ENCODE measurements at regions not wholly inside any gene's neighbourhood (a gene's known extent, or its start where the extent isn't known, plus 50 kb on each side); places are given as distances from the start of the nearest gene placed in this dataset.

DNA sequence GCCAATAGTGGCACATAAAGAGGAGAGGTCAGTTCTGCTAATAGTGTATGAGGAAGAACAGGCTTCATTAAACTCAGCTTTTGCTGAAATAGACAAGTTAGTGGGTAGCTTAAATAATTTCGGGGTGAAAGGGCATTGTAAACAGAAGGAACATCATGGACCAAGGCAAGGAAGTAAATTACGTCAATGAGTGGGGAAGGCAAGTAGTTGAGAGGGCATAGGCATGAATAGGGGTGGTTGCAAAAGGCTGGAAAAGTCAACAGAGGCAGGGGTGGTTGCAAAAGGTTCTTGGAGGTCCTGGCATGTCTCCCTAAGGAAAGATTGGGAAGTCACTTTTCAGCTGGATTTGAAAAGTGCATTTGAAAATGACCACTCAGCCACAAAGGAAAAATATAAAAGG is 383.3 kb upstream of the RPS23 start:
- ChIA-PET CTCF (ENCODE audit: unreplicated experiment) (no interaction called here), POLR2A (interaction anchor here (0.9 kb wide), 1 partner anchor 20 kb away, joined by 6 read pairs; no protein-coding TSS in a partner anchor)
- H3K4me2 ChIP-seq (ENCODE audit: low read length) = no peak overlapping the region
- H3K79me2 ChIP-seq (ENCODE audit: insufficient read depth, low read depth, low read length) = no peaks in the 10 kb centered on the region
- no peaks in the 10 kb centered on the region for H3K4me1 ChIP-seq (ENCODE audit: insufficient read depth, low read length, poor library complexity, severe bottlenecking)
- no peaks in the 10 kb centered on the region for H3K36me3 ChIP-seq (ENCODE audit: insufficient read depth, low read length)
- H2AFZ ChIP-seq (ENCODE audit: low read length) = no peak overlapping the region
- no peaks in the 10 kb centered on the region for H3K9me2 ChIP-seq (ENCODE audit: insufficient read depth, low read length)
- DNase-seq (ENCODE audit: low spot score) = no peak
- no TSS peak for BruUV-seq (replicated peaks)
- no peak overlapping the region for H3K4me3 ChIP-seq (ENCODE audit: low read depth, low read length, poor library complexity, severe bottlenecking)
- TF ChIP-seq CTCF (conservative IDR thresholded peaks at IDR 0.05; ENCODE audit: low read length) (no peak), EZH2phosphoT487 (IDR thresholded peaks at IDR 0.05; ENCODE audit: borderline replicate concordance, low read depth, low read length) (no peak)
- intact Hi-C loops (cut with micrococcal nuclease; ENCODE audit: unreplicated experiment) = no loop called here
- no peaks in the 10 kb centered on the region for H3K9me3 ChIP-seq (ENCODE audit: low read length)
- no peak overlapping the region for H3K27ac ChIP-seq (ENCODE audit: low read depth, low read length, poor library complexity, severe bottlenecking)
- no peaks in the 10 kb centered on the region for H4K20me1 ChIP-seq (ENCODE audit: insufficient read depth, low read length)

- intact Hi-C loops (cut with micrococcal nuclease; ENCODE audit: unreplicated experiment) = no loop called here
- H4K20me1 ChIP-seq (ENCODE audit: insufficient read depth, low read length) = no peaks in the 10 kb centered on the region
- DNase-seq (ENCODE audit: low spot score) = no peak
- no peak overlapping the region for H2AFZ ChIP-seq (ENCODE audit: low read length)
- no peaks in the 10 kb centered on the region for H3K9me3 ChIP-seq (ENCODE audit: low read length)
- TF ChIP-seq CTCF (conservative IDR thresholded peaks at IDR 0.05; ENCODE audit: low read length) (no peak), EZH2phosphoT487 (IDR thresholded peaks at IDR 0.05; ENCODE audit: borderline replicate concordance, low read depth, low read length) (no peak)
- no peak overlapping the region for H3K27ac ChIP-seq (ENCODE audit: low read depth, low read length, poor library complexity, severe bottlenecking)
- no TSS peak for BruUV-seq (replicated peaks)
- no peak overlapping the region for H3K4me2 ChIP-seq (ENCODE audit: low read length)
- H3K9me2 ChIP-seq (ENCODE audit: insufficient read depth, low read length) = no peaks in the 10 kb centered on the region
- H3K4me3 ChIP-seq (ENCODE audit: low read depth, low read length, poor library complexity, severe bottlenecking) = no peak overlapping the region
- POLR2A ChIA-PET = interaction anchor here (0.7 kb wide), 1 partner anchor 1124 kb away, joined by 3 read pairs; no protein-coding TSS in a partner anchor
- H3K4me1 ChIP-seq (ENCODE audit: insufficient read depth, low read length, poor library complexity, severe bottlenecking) = no peaks in the 10 kb centered on the region
- H3K79me2 ChIP-seq (ENCODE audit: insufficient read depth, low read depth, low read length) = no peaks in the 10 kb centered on the region
- no peaks in the 10 kb centered on the region for H3K36me3 ChIP-seq (ENCODE audit: insufficient read depth, low read length)
- CTCF ChIA-PET (ENCODE audit: unreplicated experiment) = no interaction called here
Observed at GRCh38 chr5:82659115-82659514, 381.0 kb upstream of the RPS23 start.

DNA sequence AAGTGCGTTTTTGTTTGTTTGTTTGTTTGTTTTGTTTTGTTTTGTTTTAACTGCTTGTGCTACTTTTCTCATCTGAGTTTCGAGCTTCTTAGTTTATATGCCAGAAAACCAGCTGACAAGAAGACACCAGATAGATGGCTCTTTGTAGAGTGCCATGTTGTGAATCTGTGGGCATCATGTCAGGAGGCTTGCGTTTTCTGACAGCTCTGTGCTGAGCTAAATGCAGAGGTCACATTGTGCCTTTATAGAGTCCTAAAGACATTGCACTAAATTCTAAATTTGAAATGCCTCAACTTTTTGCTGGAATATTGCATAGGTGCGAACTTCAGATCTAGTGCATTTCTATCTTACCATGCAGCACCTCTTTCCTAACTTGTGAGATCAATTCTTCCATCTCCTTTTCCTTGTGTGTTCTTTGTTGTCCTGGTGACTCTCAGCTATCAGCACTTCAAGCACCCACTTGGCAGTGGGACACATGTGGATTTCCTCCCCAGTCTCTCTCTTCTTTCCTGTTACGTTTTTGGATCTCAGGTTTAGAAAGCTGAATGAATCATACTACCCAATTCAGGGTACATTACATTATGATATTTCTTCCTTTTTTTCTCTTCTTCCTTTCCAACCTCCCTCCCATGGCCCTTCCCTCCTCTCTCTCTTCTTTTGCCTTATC is 379.0 kb upstream of the RPS23 start:
- Histone ChIP-seq H3K79me2 (ENCODE audit: insufficient read depth, low read depth, low read length) (no peaks in the 10 kb centered on the region), H3K9me2 (ENCODE audit: insufficient read depth, low read length) (no peaks in the 10 kb centered on the region), H4K20me1 (ENCODE audit: insufficient read depth, low read length) (no peaks in the 10 kb centered on the region), H3K4me2 (ENCODE audit: low read length) (no peak overlapping the region), H2AFZ (ENCODE audit: low read length) (no peak overlapping the region), H3K4me3 (ENCODE audit: low read depth, low read length, poor library complexity, severe bottlenecking) (no peak overlapping the region), H3K4me1 (ENCODE audit: insufficient read depth, low read length, poor library complexity, severe bottlenecking) (no peaks in the 10 kb centered on the region), H3K27ac (ENCODE audit: low read depth, low read length, poor library complexity, severe bottlenecking) (no peak overlapping the region), H3K9me3 (ENCODE audit: low read length) (no peaks in the 10 kb centered on the region), H3K36me3 (ENCODE audit: insufficient read depth, low read length) (no peaks in the 10 kb centered on the region)
- ChIA-PET POLR2A (interaction anchor here (0.9 kb wide), 1 partner anchor 23 kb away, joined by 4 read pairs; no protein-coding TSS in a partner anchor), CTCF (ENCODE audit: unreplicated experiment) (no interaction called here)
- no peak for DNase-seq (ENCODE audit: low spot score)
- BruUV-seq (replicated peaks) = no TSS peak
- TF ChIP-seq CTCF (conservative IDR thresholded peaks at IDR 0.05; ENCODE audit: low read length) (no peak), EZH2phosphoT487 (IDR thresholded peaks at IDR 0.05; ENCODE audit: borderline replicate concordance, low read depth, low read length) (no peak)
- intact Hi-C loops (cut with micrococcal nuclease; ENCODE audit: unreplicated experiment) = no loop called here
